Gastroesophageal sphincter (tissue), 4 donors: ENCODE measurements at regions not wholly inside any gene's neighbourhood (a gene's known extent, or its start where the extent isn't known, plus 50 kb on each side); places are given as distances from the start of the nearest gene placed in this dataset.

ENCODE experiments used
- ATAC-seq: fragments of 150-250 bp; one replicate; pipeline ENCODE4 v1.9.1; 2016; ENCODE audit warnings: mild to moderate bottlenecking, moderate library complexity
- H3K27ac ChIP-seq, 4 donors: fragments of 200-600 bp; sonication (generic) in 3 of 4; 1 replicate in 3 of 4; 2 replicates in 1 of 4; pipeline ENCODE4 v1.5.1; 2016 to 2019
- H3K27me3 ChIP-seq: fragments of 200-600 bp; sonication (generic); one replicate; pipeline ENCODE4 v1.5.1; 2019
- H3K36me3 ChIP-seq, 2 donors: fragments of 200-600 bp; sonication (generic); one replicate each; pipeline ENCODE4 v1.5.1; 2019; ENCODE audit warnings: control low read depth in 1 of 2
- H3K4me1 ChIP-seq, 3 donors: fragments of 200-600 bp; sonication (generic); 1 replicate in 2 of 3; 2 replicates in 1 of 3; pipeline ENCODE4 v1.5.1; 2016 to 2019; ENCODE audit warnings: control low read depth in 2 of 3
- H3K4me3 ChIP-seq, 2 donors: fragments of 200-600 bp; sonication (generic); one replicate each; pipeline ENCODE4 v1.5.1; 2019; ENCODE audit warnings: mild to moderate bottlenecking in 1 of 2, moderate library complexity in 1 of 2
- H3K9me3 ChIP-seq, 3 donors: fragments of 200-600 bp; sonication (generic); one replicate each; pipeline ENCODE4 v1.5.1; 2017 to 2019; ENCODE audit warnings: control low read depth in 2 of 3
- CTCF ChIP-seq, 4 experiments: fragments of 200-600 bp in 2 of 4; fragments of 450-650 bp in 2 of 4; sonication (generic) in 1 of 4; IDR thresholded peaks; one replicate each; pipeline ENCODE4 v1.5.1; 2017 to 2019; ENCODE audit warnings: antibody characterized with exemption in 4 of 4, mild to moderate bottlenecking in 2 of 4, moderate library complexity in 2 of 4
- EP300 ChIP-seq: sonication (generic); formaldehyde crosslinking; IDR thresholded peaks from one replicate; pipeline ENCODE4 v1.6.1; 2017; ENCODE audit warnings: antibody characterized with exemption, mild to moderate bottlenecking
- POLR2A ChIP-seq, 2 donors: fragments of 450-650 bp; IDR thresholded peaks; one replicate each; pipeline ENCODE4 v1.6.1; 2017; ENCODE audit warnings: antibody characterized with exemption in 2 of 2, mild to moderate bottlenecking in 2 of 2, moderate library complexity in 1 of 2
- POLR2AphosphoS5 ChIP-seq: sonication (generic); formaldehyde crosslinking; IDR thresholded peaks from one replicate; pipeline ENCODE4 v1.6.1; 2017; ENCODE audit warnings: antibody characterized with exemption
- WGBS, 2 donors: methylation state at CpG; one replicate each; pipeline ENCODE4 v1.1.5; 2018; ENCODE audit warnings: low coverage in 1 of 2; 5-methylcytosine and 5-hydroxymethylcytosine counted together

GRCh38 chr4:141932490-141932889, 296.1 kb downstream of the IL15 start:
- Histone ChIP-seq H3K36me3 (no peaks in the 10 kb centered on the region), H3K27ac (no peak overlapping the region), H3K27me3 (no peaks in the 10 kb centered on the region), H3K9me3 (no peaks in the 10 kb centered on the region), H3K4me3 (no peak overlapping the region), H3K4me1 (no peaks in the 10 kb centered on the region)
- TF ChIP-seq POLR2A (IDR thresholded peaks at IDR 0.05) (no peak), CTCF (IDR thresholded peaks at IDR 0.05) (no peak), EP300 (no peak), POLR2AphosphoS5 (no peak)
- no peak for ATAC-seq

GRCh38 chr4:141933978-141934377, 297.6 kb downstream of the IL15 start:
- Histone ChIP-seq H3K4me1 (no peaks in the 10 kb centered on the region), H3K27me3 (no peaks in the 10 kb centered on the region), H3K36me3 (no peaks in the 10 kb centered on the region), H3K9me3 (peaks cover 0 to 13% (median 0%) of the 10 kb centered on the region in 3 donors), H3K4me3 (no peak overlapping the region), H3K27ac (no peak overlapping the region)
- 86 to 90% methylated on average over 1 of the region's 1 CpG for WGBS, 2 donors
- ATAC-seq, result no peak
- no peak for TF ChIP-seq EP300
- no peak for TF ChIP-seq CTCF (IDR thresholded peaks at IDR 0.05)
- TF ChIP-seq POLR2A (IDR thresholded peaks at IDR 0.05), result no peak
- TF ChIP-seq POLR2AphosphoS5, result no peak

- H3K4me3 ChIP-seq, result no peak overlapping the region
- no peaks in the 10 kb centered on the region for H3K27me3 ChIP-seq
- H3K27ac ChIP-seq, result no peak overlapping the region
- WGBS, 2 donors, result 74 to 78% methylated on average over 2 of the region's 2 CpGs
- TF ChIP-seq POLR2AphosphoS5 (no peak), CTCF (IDR thresholded peaks at IDR 0.05) (no peak), EP300 (no peak), POLR2A (IDR thresholded peaks at IDR 0.05) (no peak)
- no peak for ATAC-seq
- H3K9me3 ChIP-seq, result no peaks in the 10 kb centered on the region
- H3K36me3 ChIP-seq, result no peaks in the 10 kb centered on the region
- no peaks in the 10 kb centered on the region for H3K4me1 ChIP-seq
Measured at GRCh38 chr4:141955696-141956095, 319.3 kb downstream of the IL15 start.

- WGBS, 2 donors, result 94 to 98% methylated on average over 3 to 4 of the region's 4 CpGs
- H3K4me3 ChIP-seq, result no peak overlapping the region
- no peak overlapping the region for H3K27ac ChIP-seq
- TF ChIP-seq POLR2A (IDR thresholded peaks at IDR 0.05), result no peak
- no peak for TF ChIP-seq CTCF (IDR thresholded peaks at IDR 0.05)
- no peak for TF ChIP-seq EP300
- no peak for TF ChIP-seq POLR2AphosphoS5
- no peak for ATAC-seq
- no peaks in the 10 kb centered on the region for H3K9me3 ChIP-seq
- H3K4me1 ChIP-seq, result no peaks in the 10 kb centered on the region
- no peaks in the 10 kb centered on the region for H3K27me3 ChIP-seq
- H3K36me3 ChIP-seq, result no peaks in the 10 kb centered on the region
Measured at GRCh38 chr4:141957416-141957815, 321.0 kb downstream of the IL15 start.

GRCh38 chr4:141962486-141962885, 326.1 kb downstream of the IL15 start:
- 75 to 83% methylated on average over 1 of the region's 1 CpG for WGBS, 2 donors
- Histone ChIP-seq H3K9me3 (no peaks in the 10 kb centered on the region), H3K27ac (no peak overlapping the region), H3K27me3 (no peaks in the 10 kb centered on the region), H3K36me3 (no peaks in the 10 kb centered on the region), H3K4me1 (no peaks in the 10 kb centered on the region), H3K4me3 (no peak overlapping the region)
- ATAC-seq, result no peak
- TF ChIP-seq POLR2AphosphoS5, result no peak
- TF ChIP-seq POLR2A (IDR thresholded peaks at IDR 0.05), result no peak
- no peak for TF ChIP-seq EP300
- TF ChIP-seq CTCF (IDR thresholded peaks at IDR 0.05), result no peak
